Spleen (tissue), 11 donors: ENCODE measurements at regions not wholly inside any gene's neighbourhood (a gene's known extent, or its start where the extent isn't known, plus 50 kb on each side); places are given as distances from the start of the nearest gene placed in this dataset.

Source experiments
- DNase-seq: peaks from one replicate; pipeline ENCODE4 v3.0.0-alpha.2; 2020
- H3K27ac ChIP-seq, 8 donors: fragments of 200-600 bp; sonication (generic) in 7 of 8; 1 replicate in 4 of 8; 2 replicates in 4 of 8; pipeline versions ENCODE4 v1.5.0 to v1.8.0; 2016 to 2021; ENCODE audit warnings: inconsistent platforms in 4 of 8, mild to moderate bottlenecking in 4 of 8, moderate library complexity in 1 of 8
- H3K27me3 ChIP-seq, 7 donors: fragments of 200-600 bp; sonication (generic) in 6 of 7; replicated peaks in 1 of 7; 1 replicate in 4 of 7; 2 replicates in 3 of 7; pipeline versions ENCODE4 v1.5.0 to v1.8.0; 2016 to 2021; ENCODE audit warnings: inconsistent platforms in 3 of 7, mild to moderate bottlenecking in 1 of 7
- H3K36me3 ChIP-seq, 6 donors: fragments of 200-600 bp; sonication (generic) in 5 of 6; 1 replicate in 4 of 6; 2 replicates in 2 of 6; pipeline versions ENCODE4 v1.5.0 to v1.8.0; 2016 to 2021; ENCODE audit warnings: inconsistent platforms in 2 of 6
- H3K4me1 ChIP-seq, 6 donors: fragments of 200-600 bp; sonication (generic) in 5 of 6; 1 replicate in 3 of 6; 2 replicates in 3 of 6; pipeline versions ENCODE4 v1.5.0 to v1.8.0; 2016 to 2021; ENCODE audit warnings: inconsistent platforms in 3 of 6
- H3K4me3 ChIP-seq, 8 donors: fragments of 200-600 bp; sonication (generic) in 7 of 8; 1 replicate in 4 of 8; 2 replicates in 4 of 8; pipeline versions ENCODE4 v1.5.0 to v1.8.0; 2016 to 2021; ENCODE audit warnings: inconsistent platforms in 4 of 8, mild to moderate bottlenecking in 4 of 8, moderate library complexity in 2 of 8
- H3K9me3 ChIP-seq, 8 donors: fragments of 200-600 bp; sonication (generic) in 7 of 8; 1 replicate in 4 of 8; 2 replicates in 4 of 8; pipeline versions ENCODE4 v1.5.0 to v1.8.0; 2016 to 2021; ENCODE audit warnings: inconsistent platforms in 4 of 8
- CTCF ChIP-seq, 11 experiments: fragments of 200-600 bp in 7 of 11; fragments of 450-650 bp in 4 of 11; sonication (generic) in 4 of 11; IDR thresholded peaks in 8 of 11; conservative IDR thresholded peaks in 3 of 11; 1 replicate in 7 of 11; 2 replicates in 4 of 11; pipeline versions ENCODE4 v1.4.0 to v1.8.0; 2016 to 2021; ENCODE audit warnings: antibody characterized with exemption in 11 of 11, inconsistent platforms in 4 of 11, mild to moderate bottlenecking in 1 of 11
- POLR2A ChIP-seq, 3 donors: fragments of 450-650 bp; IDR thresholded peaks; one replicate each; pipeline ENCODE4 v1.5.1; 2017; ENCODE audit warnings: antibody characterized with exemption in 3 of 3, mild to moderate bottlenecking in 1 of 3
- POLR2AphosphoS5 ChIP-seq, 3 donors: sonication (generic); formaldehyde crosslinking; IDR thresholded peaks; one replicate each; pipeline ENCODE4 v1.5.1; 2017; ENCODE audit warnings: antibody characterized with exemption in 3 of 3
- WGBS, 5 donors: extraction: QIAGEN DNeasy Blood & Tissue Kit in 3 of 5; methylation state at CpG; one replicate each; pipeline versions ENCODE4 v1.1.5 to v1.1.7; 2013 to 2018; 5-methylcytosine and 5-hydroxymethylcytosine counted together
- intact Hi-C: fragments of 100-400 bp; cut with DNase I; formaldehyde crosslinking; loops from one replicate; pipeline ENCODE4 v1.15.0; 2023; ENCODE audit warnings: low total_unique reads
- donor health status: healthy with polysubstance abuse.
- donor health status: DM: no; HTN: no; CAD: no; lungs with moderate emphysema.
- donor health status: DM: no; HTN: no; CAD: no.
- donor health status: Bipolar disorder and iron deficiency.
- donor health status: healthy.
- donor health status: DM: no; HTN: no; CAD: no.
- donor health status: DM: yes; HTN: yes; CAD: no.

GRCh38 chr3:72188536-72188935 lies 403.6 kb upstream of the PROK2 start:
- WGBS, 5 donors: 93 to 100% (median 97%) methylated on average over 2 of the region's 2 CpGs
- intact Hi-C loops: no loop called here
- peaks cover 0 to 14% (median 9%) of the 10 kb centered on the region in 8 donors for H3K9me3 ChIP-seq
- H3K4me3 ChIP-seq: no peak overlapping the region
- H3K27ac ChIP-seq: no peak overlapping the region
- H3K36me3 ChIP-seq: no peaks in the 10 kb centered on the region
- no peaks in the 10 kb centered on the region for H3K27me3 ChIP-seq
- H3K4me1 ChIP-seq: peaks cover 5 to 19% (median 15%) of the 10 kb centered on the region in 6 donors
- DNase-seq: no peak
- TF ChIP-seq POLR2AphosphoS5 (IDR thresholded peaks at IDR 0.05) (no peak), POLR2A (IDR thresholded peaks at IDR 0.05) (no peak), CTCF (IDR thresholded peaks at IDR 0.05 in 8 of 11, conservative IDR thresholded peaks at IDR 0.05 in 3 of 11) (no peak)

- no peaks in the 10 kb centered on the region for H3K36me3 ChIP-seq
- no peak overlapping the region for H3K27ac ChIP-seq
- 69 to 88% (median 77%) methylated on average over 2 of the region's 2 CpGs for WGBS, 5 donors
- no peak for DNase-seq
- H3K27me3 ChIP-seq: no peaks in the 10 kb centered on the region
- peak in 1 of 11 experiments; percentile 33 for TF ChIP-seq CTCF (IDR thresholded peaks at IDR 0.05 in 8 of 11, conservative IDR thresholded peaks at IDR 0.05 in 3 of 11)
- no peak for TF ChIP-seq POLR2AphosphoS5 (IDR thresholded peaks at IDR 0.05)
- H3K9me3 ChIP-seq: peaks cover 0 to 6% (median 3%) of the 10 kb centered on the region in 8 donors
- intact Hi-C loops: no loop called here
- H3K4me3 ChIP-seq: no peak overlapping the region
- H3K4me1 ChIP-seq: peaks cover 5 to 26% (median 18%) of the 10 kb centered on the region in 6 donors
These were observed 402.2 kb upstream of the PROK2 start for GRCh38 chr3:72187131-72187530.

GRCh38 chr3:72186400-72186855 lies 401.5 kb upstream of the PROK2 start:
- Histone ChIP-seq H3K4me3 (no peak overlapping the region), H3K36me3 (no peaks in the 10 kb centered on the region), H3K4me1 (peaks cover 5 to 32% (median 19%) of the 10 kb centered on the region in 6 donors), H3K9me3 (peaks cover 0 to 5% (median 0%) of the 10 kb centered on the region in 8 donors), H3K27ac (peak overlapping the region in 5 of 8 donors; percentile 17 to 53 (median 35)), H3K27me3 (no peaks in the 10 kb centered on the region)
- TF ChIP-seq POLR2AphosphoS5 (IDR thresholded peaks at IDR 0.05): no peak
- no peak for TF ChIP-seq POLR2A (IDR thresholded peaks at IDR 0.05)
- TF ChIP-seq CTCF (IDR thresholded peaks at IDR 0.05 in 8 of 11, conservative IDR thresholded peaks at IDR 0.05 in 3 of 11): no peak
- DNase-seq: no peak
- 10 to 29% (median 13%) methylated on average over 1 of the region's 1 CpG for WGBS, 5 donors
- intact Hi-C loops: no loop called here

DNA sequence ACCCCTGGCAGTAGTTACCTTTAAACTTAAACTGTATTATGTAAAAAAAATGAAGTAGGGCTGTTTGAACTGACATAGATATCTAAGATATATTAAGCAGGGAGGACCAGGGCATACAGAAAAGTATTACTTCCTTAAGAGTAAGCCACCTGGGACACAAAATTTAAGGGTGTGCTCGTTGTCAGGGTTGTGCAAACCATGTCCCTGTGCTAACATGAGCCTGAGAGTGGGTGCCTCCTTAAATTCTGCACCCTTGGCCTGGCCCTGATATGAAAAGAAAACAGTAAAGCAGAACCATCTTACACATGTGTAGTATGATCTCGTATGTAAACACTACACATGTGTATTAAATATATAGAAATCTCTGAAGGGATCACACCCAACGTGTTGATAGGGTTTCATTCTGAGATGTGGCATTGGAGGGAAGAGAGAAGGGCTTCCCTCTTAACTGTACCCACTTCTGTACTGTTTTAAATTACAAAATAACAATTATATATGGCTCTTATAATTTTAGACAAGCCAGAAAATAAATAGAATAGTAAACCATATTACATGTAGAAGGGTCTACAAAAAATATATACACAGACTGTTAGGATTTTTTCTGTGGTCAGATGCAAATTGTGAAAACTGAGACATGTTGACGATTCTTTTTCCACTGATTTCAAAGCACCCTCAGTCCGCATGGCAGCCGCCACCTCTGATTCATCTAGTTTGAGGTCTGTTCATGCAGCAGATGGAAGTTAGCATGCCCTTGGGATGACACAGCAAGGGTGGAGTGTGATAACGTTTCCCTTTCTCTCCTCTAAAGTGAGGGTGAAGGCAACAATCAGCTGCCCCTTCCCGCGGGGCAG lies 400.8 kb upstream of the PROK2 start:
- TF ChIP-seq CTCF (IDR thresholded peaks at IDR 0.05 in 8 of 11, conservative IDR thresholded peaks at IDR 0.05 in 3 of 11) (no peak), POLR2AphosphoS5 (IDR thresholded peaks at IDR 0.05) (peak in 1 of 3 donors; percentile 33)
- Histone ChIP-seq H3K9me3 (peaks cover 0 to 5% (median 0%) of the 10 kb centered on the region in 8 donors), H3K4me3 (no peak overlapping the region), H3K27me3 (no peaks in the 10 kb centered on the region), H3K36me3 (no peaks in the 10 kb centered on the region), H3K27ac (peak overlapping the region in 5 of 8 donors; percentile 17 to 53 (median 35)), H3K4me1 (peaks cover 5 to 33% (median 19%) of the 10 kb centered on the region in 6 donors)
- intact Hi-C loops: no loop called here
- 28 to 39% (median 36%) methylated on average over 9 of the region's 9 CpGs for WGBS, 5 donors
- DNase-seq: no peak
